IPS DF 19.7 (cell line): ENCODE measurements at regions not wholly inside any gene's neighbourhood (a gene's known extent, or its start where the extent isn't known, plus 50 kb on each side); places are given as distances from the start of the nearest gene placed in this dataset.
"Not testable (repeated sequence)": the region's sequence is repeated elsewhere in the genome, so short reads cannot be mapped to it uniquely, and the experiment has no call there.

ENCODE experiments used
- DNase-seq: peaks from one replicate; pipeline ENCODE4 v3.0.0-alpha.2; 2013; ENCODE audit warnings: low read depth, low spot score

- DNase-seq: no peak
These were observed 226.6 kb upstream of the EGLN3 start for GRCh38 chr14:34177466-34177865.

- DNase-seq: no peak
These were observed 224.7 kb upstream of the EGLN3 start for GRCh38 chr14:34175574-34175973.

- no peak for DNase-seq
These were observed 224.1 kb upstream of the EGLN3 start for GRCh38 chr14:34174973-34175372.

- DNase-seq: no peak
These were observed 223.0 kb upstream of the EGLN3 start for GRCh38 chr14:34173916-34174315.

- no peak for DNase-seq
These were observed 221.9 kb upstream of the EGLN3 start for GRCh38 chr14:34172550-34173368.

GRCh38 chr14:34172173-34172451 is 221.2 kb upstream of the EGLN3 start:
- DNase-seq: no peak

- no peak for DNase-seq
These were observed 220.7 kb upstream of the EGLN3 start for GRCh38 chr14:34171431-34172172.

- DNase-seq: no peak
These were observed 220.0 kb upstream of the EGLN3 start for GRCh38 chr14:34170882-34171281.

GRCh38 chr14:34169561-34169960 is 218.7 kb upstream of the EGLN3 start:
- DNase-seq: no peak

- no peak for DNase-seq
These were observed 217.8 kb upstream of the EGLN3 start for GRCh38 chr14:34168656-34169055.

GRCh38 chr14:34165847-34166350 is 215.0 kb upstream of the EGLN3 start:
- no peak for DNase-seq

- no peak for DNase-seq
These were observed 213.4 kb upstream of the EGLN3 start for GRCh38 chr14:34164162-34164864.

- DNase-seq: no peak
These were observed 210.6 kb upstream of the EGLN3 start for GRCh38 chr14:34161351-34162082.

GRCh38 chr14:34160619-34161018 is 209.7 kb upstream of the EGLN3 start:
- no peak for DNase-seq

- no peak for DNase-seq
These were observed 206.8 kb upstream of the EGLN3 start for GRCh38 chr14:34157651-34158050.

GRCh38 chr14:34147461-34147860 is 196.6 kb upstream of the EGLN3 start:
- DNase-seq: no peak

GRCh38 chr14:34140127-34140526 is 189.3 kb upstream of the EGLN3 start:
- DNase-seq: not testable (repeated sequence)

- DNase-seq: not testable (repeated sequence)
These were observed 188.6 kb upstream of the EGLN3 start for GRCh38 chr14:34139160-34140121.

GRCh38 chr14:34138175-34138574 is 187.3 kb upstream of the EGLN3 start:
- no peak for DNase-seq

GRCh38 chr14:34137001-34137745 is 186.3 kb upstream of the EGLN3 start:
- DNase-seq: no peak
